ENCODE measurements at regions not wholly inside any gene's neighbourhood (a gene's known extent, or its start where the extent isn't known, plus 50 kb on each side); places are given as distances from the start of the nearest gene placed in this dataset.

DNA sequence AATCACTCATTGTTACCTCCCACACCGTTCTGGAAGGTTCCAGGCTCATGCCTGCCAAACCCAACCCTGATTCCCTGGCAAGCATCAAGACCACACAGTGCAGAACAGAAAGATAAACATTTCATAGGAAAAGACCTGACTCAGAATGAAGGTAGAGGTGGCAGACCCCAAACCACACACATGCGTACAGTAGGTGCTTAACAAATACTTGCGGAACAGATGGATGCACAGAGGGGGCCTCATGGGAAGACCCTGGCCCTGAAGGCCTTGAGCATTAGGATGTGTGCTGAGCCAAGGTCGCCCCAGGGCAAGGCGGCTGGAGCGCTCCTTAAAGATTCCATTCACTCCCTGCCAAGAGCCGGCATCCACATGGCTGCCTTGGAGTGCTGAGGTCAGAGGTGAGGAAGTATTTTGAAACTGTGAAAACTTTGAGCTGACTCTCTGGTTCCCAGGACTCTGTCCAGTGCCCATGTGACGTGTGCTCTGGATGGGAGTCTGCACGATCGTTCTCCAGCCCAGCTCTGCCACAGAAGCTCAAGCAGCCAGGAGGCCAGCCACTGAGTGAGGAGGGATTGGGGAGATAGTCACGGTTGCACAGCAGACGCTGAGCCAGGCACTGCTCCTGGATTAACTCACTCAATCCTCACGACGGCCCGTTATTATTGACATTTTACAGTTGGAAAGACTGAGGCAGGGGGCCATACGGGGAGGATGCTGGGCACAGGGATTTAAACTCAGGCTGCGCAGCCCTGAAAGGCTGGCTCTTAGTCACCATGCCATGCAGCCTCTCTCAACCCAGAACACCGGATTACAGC, 65.5 kb upstream of the AFDN start:
- TF ChIP-seq CTCF (IDR thresholded peaks at IDR 0.05; ENCODE audit: insufficient read depth, low read length, poor library complexity, severe bottlenecking) = no peak
- TF ChIP-seq EZH2phosphoT487 (conservative IDR thresholded peaks at IDR 0.05; ENCODE audit: low read length) = no peak
